GM10266 (cell line): ENCODE measurements at regions not wholly inside any gene's neighbourhood (a gene's known extent, or its start where the extent isn't known, plus 50 kb on each side); places are given as distances from the start of the nearest gene placed in this dataset.
"Not testable (repeated sequence)": the region's sequence is repeated elsewhere in the genome, so short reads cannot be mapped to it uniquely, and the experiment has no call there.

Experiments used
- DNase-seq: peaks from one replicate; pipeline ENCODE4 v3.0.0; 2012; ENCODE audit errors: extremely low spot score
- CTCF ChIP-seq: IDR thresholded peaks from 2 replicates; pipeline ENCODE4 v1.5.1; 2012; ENCODE audit warnings: mild to moderate bottlenecking, low read depth; ENCODE audit not compliant: control insufficient read depth, insufficient read depth; ENCODE audit errors: missing control alignments

DNA sequence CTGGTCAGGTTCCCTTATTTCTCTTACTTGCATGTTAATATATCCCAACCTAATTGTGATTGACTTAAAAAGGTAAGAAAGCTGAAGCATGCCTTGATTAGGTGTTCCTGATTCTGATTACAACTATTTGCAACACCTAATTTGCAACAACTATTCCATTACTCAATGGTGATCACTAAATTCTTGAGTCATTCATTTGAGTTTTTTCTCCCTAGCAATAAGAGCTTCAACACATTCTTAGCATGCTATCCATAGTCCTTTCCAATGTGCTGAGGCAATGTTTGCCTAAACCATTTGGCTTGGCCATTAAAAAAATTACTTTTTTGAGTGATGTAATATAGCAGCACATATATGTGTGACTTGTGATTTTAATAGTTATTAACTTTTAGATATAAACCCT lies 851.4 kb downstream of the TRAM1L1 start:
- no peak for DNase-seq

GRCh38 chr4:116231999-116232398 lies 853.4 kb downstream of the TRAM1L1 start:
- not testable (repeated sequence) for DNase-seq

More for the DNA sequence above, 851.4 kb downstream of the TRAM1L1 start:
- no peak for TF ChIP-seq CTCF

GRCh38 chr4:116229420-116229819 lies 856.0 kb downstream of the TRAM1L1 start:
- DNase-seq: no peak
- TF ChIP-seq CTCF: no peak

DNA sequence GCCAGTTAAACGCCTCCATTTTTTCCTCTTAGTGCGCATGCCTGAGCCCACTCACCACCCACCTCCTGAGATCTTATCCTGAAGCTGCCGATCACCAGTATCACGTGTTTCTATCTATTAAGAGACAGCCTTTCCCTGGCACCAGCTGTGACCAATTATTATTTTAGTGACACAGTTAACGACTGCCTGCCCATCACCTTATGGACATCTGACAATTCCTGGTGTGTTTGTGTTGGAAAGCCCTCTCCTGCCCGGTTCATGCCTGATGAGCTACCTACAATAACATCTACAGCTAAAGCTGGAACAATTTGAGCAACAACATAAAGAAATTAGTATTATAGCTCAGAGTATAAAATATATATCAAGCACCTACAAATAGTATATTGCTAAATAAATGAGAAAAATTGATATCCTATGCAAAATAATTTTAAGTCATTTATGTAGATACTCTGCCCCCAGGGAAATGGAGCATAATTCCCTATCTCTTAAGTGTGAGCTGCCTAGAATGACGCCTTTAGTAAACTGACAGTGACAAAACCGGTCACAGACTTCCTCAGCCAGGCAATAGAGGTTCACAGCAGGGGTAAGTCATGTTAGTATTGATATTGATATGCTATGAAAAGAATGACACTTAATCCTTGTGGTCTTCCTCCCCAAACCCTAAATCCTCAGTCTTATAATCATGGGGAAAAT lies 862.2 kb downstream of the TRAM1L1 start:
- DNase-seq: no peak
- TF ChIP-seq CTCF: no peak

DNA sequence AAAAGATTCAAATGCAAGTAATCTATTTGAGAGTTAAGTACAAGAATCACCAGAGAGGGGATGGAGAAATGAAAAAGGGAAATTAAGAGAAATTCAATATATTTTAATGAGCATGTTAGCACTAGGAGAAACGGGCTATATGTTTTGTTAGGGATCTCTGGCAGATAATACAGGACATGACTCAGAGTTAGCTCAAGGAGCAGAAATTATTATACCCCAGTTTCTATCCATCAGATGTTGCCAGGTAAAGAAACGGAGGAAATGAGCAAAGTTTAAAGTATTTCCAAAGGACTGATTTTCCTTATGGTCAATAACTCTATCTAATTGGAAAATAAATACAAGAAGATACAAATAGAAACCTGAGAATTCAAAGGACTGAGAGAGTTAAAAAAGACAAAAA lies 867.6 kb downstream of the TRAM1L1 start:
- DNase-seq: no peak
- no peak for TF ChIP-seq CTCF

GRCh38 chr4:116215622-116216021 lies 869.8 kb downstream of the TRAM1L1 start:
- DNase-seq: no peak
- no peak for TF ChIP-seq CTCF

- no peak for DNase-seq
- TF ChIP-seq CTCF: no peak
Observed at GRCh38 chr4:116202524-116202923, 882.9 kb downstream of the TRAM1L1 start.

GRCh38 chr4:116197317-116197809 lies 888.0 kb downstream of the TRAM1L1 start:
- TF ChIP-seq CTCF: no peak
- no peak for DNase-seq
